OCI-LY3 (cell line): ENCODE measurements at regions not wholly inside any gene's neighbourhood (a gene's known extent, or its start where the extent isn't known, plus 50 kb on each side); places are given as distances from the start of the nearest gene placed in this dataset.
"Not testable (repeated sequence)": the region's sequence is repeated elsewhere in the genome, so short reads cannot be mapped to it uniquely, and the experiment has no call there.

Source experiments
- CTCF ChIP-seq: fragments of 200-600, 300-600 bp; sonication (generic); IDR thresholded peaks from 2 replicates; pipeline ENCODE4 v1.5.1; 2014; ENCODE audit warnings: antibody characterized with exemption, low read length, low read depth
- EZH2phosphoT487 ChIP-seq: fragments of 200-600 bp; shearing (Covaris generic); IDR thresholded peaks from 2 replicates; pipeline ENCODE4 v1.6.1; 2018; ENCODE audit warnings: antibody characterized with exemption, mixed run types, low read depth

DNA sequence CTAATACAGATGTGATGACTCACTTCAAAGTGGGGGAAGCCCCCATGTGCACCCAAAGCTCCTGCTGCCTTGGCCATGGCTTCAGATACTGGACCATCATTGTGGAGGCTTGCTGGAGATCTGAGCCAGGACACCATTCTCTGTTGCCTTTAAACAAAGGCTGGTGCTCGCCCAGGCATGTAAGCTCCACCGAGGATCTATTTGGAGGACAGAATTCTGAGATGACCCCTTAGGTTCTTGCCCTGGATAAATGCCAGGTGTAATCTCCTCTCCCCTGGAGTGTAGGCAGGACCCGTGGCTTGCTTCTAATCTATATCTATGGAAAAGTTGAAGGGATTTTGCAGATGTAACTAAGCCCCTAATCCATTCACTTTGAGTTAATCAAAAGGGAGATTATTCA is 141.0 kb downstream of the UNC93B1 start:
- not testable (repeated sequence) for TF ChIP-seq CTCF, EZH2phosphoT487
